NOMO-1 (cell line): ENCODE measurements at regions not wholly inside any gene's neighbourhood (a gene's known extent, or its start where the extent isn't known, plus 50 kb on each side); places are given as distances from the start of the nearest gene placed in this dataset.
"Not testable (repeated sequence)": the region's sequence is repeated elsewhere in the genome, so short reads cannot be mapped to it uniquely, and the experiment has no call there.

Source experiments
- DNase-seq, 2 experiments: peaks; one replicate each; lab custom pipeline; 2025; ENCODE audit not compliant: unreplicated experiment in 2 of 2; lab: John Stamatoyannopoulos, UW

- no peak for DNase-seq
These were observed 331.4 kb upstream of the CDH5 start for GRCh38 chr16:66035096-66035495.

- no peak for DNase-seq
These were observed 333.6 kb upstream of the CDH5 start for GRCh38 chr16:66032841-66033240.

DNA sequence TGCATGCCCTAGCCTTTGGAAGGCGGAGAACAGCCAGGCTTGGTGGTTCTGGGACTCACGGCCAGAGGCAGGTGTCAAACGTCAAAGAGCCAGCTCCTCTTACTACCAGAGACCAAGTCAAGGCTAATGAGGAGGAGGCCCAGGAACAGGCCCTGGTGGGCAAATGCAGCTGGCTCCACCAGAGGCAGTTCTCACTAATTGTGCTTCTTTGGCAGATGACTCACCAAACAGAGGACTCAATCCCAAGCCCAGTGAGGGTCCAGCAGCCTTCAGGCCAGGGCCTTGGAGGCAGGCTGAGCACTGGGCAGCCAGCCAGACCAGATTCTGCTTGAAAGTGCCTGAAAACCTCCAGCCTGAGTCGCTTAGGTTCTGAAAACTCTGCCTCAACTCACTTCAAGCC lies 336.5 kb upstream of the CDH5 start:
- no peak for DNase-seq

DNA sequence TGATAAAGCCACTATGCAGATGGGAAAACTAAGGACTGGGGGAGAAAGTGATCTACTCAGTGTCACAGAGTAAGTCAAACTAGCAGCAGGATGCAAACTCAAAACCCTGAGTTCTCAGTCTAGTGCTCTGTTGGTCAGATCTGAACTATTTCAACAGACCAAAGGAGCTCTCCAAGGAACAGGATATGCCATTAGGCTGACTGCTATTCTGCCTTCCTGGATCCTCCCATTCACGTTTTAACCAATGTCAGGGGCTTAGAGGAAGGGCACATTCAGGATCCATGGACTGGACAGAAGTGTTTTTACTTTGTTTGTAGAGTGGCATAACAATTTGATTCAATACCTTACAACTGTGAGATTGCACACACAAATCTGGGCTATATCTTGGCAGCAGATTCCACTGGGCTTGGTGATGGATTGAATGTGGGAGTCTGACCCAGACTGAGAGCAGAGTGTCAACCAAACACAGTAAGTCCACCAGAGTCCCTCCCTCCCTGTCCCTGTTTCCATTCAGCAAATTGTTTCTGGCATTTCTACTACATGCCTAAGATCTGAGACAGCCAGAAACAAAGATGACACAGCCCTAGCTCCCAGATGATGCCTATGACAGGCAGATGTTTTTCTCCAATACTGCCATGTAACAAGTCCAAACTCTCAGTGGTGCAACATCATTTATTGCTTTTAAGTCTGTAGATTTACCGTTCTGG lies 337.8 kb upstream of the CDH5 start:
- no peak for DNase-seq

GRCh38 chr16:66026787-66027330 lies 339.6 kb upstream of the CDH5 start:
- no peak for DNase-seq

GRCh38 chr16:66026211-66026610 lies 340.3 kb upstream of the CDH5 start:
- no peak for DNase-seq

GRCh38 chr16:66025751-66026150 lies 340.7 kb upstream of the CDH5 start:
- no peak for DNase-seq

- not testable (repeated sequence) for DNase-seq
These were observed 341.9 kb upstream of the CDH5 start for GRCh38 chr16:66024567-66024966.

GRCh38 chr16:66023481-66023880 lies 343.0 kb upstream of the CDH5 start:
- no peak for DNase-seq

DNA sequence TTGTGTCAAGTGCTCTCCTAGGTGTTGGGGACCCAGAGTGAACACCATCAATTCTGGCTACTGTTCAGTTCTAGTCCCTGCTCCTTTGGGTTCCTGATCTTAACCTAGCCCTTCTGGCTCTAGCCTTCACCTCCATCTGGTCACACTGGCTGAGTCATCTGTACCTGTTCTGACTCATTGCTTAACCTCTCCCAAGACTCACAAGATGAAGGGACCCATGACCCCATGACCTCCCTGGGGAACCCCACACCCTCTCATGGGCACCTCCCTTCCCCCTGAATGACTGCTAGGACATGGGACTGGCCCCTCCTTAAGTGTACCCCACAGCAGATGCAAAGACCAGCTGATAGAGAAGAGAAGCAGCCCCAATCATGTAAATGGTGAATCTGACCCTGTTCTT lies 345.8 kb upstream of the CDH5 start:
- no peak for DNase-seq

DNA sequence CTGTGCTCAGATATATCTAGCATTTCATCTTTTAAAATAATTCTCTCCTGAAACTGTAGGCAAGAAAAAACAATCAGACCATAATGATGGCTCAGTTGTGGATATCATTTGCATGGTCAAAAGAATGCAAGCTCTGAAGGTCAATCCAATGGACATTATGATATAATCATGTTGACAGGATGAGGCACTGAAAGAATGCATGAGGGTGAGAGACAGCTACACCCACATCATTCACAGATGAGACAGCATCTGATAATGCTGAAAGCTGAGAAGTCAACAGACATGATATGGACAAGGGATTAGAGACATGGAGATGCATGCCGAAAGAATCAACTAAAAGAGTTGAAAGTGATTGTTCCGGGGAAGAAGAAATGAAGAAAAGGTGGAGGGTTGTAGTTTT lies 346.4 kb upstream of the CDH5 start:
- DNase-seq, result no peak

DNA sequence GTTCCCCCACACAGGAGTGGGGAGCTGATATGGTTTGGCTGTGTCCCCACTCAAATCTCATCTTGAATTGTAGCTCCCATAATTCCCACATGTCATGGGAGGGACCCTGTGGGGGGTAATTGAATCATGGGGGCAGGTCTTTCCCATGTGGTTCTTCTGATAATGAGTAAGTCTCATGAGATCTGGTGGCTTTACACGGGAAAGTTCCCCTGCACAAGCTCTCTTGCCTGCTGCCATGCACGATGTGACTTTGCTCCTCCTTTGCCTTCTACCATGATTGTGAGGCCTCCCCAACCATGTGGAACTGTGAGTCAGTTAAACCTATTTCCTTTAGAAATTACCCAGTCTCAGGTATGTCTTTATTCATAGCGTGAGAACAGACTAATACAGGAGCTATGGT lies 347.0 kb upstream of the CDH5 start:
- not testable (repeated sequence) for DNase-seq

DNA sequence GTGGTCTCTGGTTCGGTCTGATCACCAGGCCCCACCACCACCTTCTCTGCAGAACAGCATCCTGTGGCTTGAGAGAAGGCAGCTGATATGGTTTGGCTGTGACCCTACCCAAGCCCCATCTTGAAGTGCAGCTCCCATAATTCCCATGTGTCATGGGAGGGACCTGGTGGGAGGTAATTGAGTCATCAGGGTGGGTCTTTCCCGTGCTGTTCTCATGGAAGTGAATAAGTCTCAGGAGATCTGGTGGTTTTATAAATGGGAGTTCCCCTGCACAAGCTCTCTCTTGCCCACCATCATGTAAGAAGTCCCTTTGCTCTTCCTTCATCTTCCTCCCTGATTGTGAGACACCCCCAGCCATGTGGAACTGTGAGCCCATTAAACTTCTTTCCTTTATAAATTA lies 352.3 kb upstream of the CDH5 start:
- DNase-seq, result no peak

GRCh38 chr16:66013486-66013885 lies 353.0 kb upstream of the CDH5 start:
- DNase-seq, result no peak

DNA sequence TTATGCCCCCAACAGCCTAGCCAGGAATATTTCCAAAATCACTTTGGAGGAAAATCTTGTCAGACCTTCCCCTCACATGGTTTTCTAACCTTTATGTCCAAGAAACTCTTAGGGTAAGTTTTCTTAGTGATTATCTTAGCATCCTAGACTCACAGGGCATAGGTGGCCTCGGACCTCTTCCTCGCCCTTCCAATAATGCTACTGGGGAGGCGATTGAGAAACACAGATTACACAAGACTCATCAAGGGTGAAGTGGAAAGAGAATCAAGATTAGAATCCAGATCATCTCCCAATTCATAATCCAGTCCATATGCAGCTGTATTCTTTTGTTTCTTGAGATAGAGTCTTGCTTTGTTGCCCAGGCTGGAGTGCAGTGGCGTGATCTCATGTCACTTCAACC lies 358.4 kb upstream of the CDH5 start:
- no peak for DNase-seq

DNA sequence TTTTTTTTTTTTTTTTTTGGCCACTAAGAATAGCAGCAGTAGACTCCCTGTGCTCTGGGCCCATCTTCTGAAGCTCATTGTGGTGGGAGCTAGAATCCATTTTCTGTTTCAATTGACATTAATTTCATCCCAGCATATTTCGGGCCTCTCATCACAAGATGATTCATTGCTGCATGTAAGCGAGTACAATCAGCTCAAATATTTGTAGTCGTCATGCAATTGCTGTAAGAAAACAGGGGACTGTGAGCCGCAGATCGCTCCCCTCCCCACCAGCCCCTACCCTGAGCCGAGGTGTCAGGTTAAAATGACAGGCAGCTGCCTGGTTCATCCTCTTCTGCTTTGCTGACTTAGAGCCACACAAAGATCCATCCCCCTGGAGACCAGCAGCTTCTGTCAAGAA lies 358.8 kb upstream of the CDH5 start:
- DNase-seq, result no peak

DNA sequence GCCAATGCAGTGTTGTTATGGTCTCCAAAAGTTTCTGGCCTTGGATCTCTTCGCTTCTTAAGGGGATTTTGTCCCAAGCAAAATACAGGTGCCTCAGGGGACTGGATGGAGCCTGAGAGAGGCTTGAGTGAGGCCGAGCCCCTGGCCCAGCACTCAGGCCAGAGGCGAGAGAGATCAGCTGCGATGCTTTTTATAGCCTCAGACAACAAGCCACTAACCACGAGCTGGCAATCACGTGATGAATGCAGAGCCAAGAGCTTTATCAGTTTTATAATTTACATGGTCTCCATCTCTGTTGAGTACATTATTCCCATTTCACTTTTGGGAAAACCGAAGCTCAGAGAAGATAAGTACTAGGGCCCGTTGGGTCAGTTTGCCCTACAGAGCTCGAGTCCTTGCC lies 360.0 kb upstream of the CDH5 start:
- no peak for DNase-seq

DNA sequence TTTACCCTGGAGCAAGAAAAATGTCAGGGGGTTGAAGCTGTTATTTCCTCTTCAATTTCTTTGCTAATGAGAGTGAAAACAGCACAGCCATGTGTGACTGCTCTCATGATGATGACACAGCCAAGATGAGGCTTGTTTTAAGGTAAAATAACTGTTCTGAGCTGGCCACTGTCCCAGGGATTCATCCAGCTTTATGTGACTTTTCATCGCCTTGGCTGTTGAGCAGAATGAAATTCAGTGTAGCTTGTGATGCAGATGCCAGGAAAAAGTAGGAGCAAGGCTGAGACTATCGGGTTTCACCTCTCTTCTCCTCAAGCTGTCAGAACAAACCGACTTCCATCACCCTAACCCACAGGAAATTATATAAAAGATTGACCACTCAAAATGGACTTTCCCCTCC lies 361.8 kb upstream of the CDH5 start:
- DNase-seq, result no peak

- DNase-seq, result no peak
These were observed 363.3 kb upstream of the CDH5 start for GRCh38 chr16:66003201-66003600.

DNA sequence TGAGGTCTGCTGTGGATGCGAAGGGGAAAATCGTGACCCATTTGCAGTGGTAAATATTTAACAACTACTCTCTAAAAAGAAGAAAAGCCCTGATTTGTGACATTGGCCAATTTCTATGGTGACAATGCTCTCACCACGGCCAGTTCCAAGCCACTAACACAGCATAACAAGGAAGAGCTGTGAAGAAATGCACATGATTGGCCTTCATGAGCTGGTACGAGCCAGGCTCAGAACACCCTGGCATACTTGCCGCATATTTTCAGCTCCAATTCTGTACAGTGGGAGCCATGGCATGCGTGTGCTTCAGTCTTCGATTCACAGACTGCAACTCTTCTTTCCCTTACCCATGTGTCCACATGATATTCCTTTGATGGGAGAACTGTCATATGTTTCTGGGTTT lies 363.9 kb upstream of the CDH5 start:
- no peak for DNase-seq

GRCh38 chr16:66001432-66001831 lies 365.1 kb upstream of the CDH5 start:
- DNase-seq, result no peak

DNA sequence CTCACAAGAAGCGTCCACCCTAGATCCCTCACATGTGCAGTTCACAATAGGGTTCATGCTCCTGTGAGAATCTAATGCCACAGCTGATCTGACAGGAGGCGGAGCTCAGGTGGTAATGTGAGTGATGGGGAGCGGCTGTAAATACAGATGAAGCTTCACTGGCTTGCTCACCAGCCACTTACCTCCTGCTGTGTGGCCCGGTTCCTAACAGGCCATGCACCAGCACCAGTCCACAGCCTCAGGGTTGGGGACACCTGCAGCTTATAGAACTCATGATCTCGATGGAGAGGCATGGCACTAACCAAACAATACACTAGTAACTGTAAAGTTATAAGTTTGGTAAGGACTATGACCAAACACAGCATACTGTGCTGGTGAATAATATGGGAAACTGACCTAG lies 368.0 kb upstream of the CDH5 start:
- no peak for DNase-seq

- no peak for DNase-seq
These were observed 372.2 kb upstream of the CDH5 start for GRCh38 chr16:65994291-65994690.
